H9 (cell line): ENCODE measurements at regions not wholly inside any gene's neighbourhood (a gene's known extent, or its start where the extent isn't known, plus 50 kb on each side); places are given as distances from the start of the nearest gene placed in this dataset.

Source experiments
- DNase-seq: peaks from one replicate; pipeline ENCODE4 v3.0.0-alpha.2; 2017
- H2AFZ ChIP-seq: one replicate; pipeline ENCODE4 v1.6.1; 2013; ENCODE audit warnings: mild to moderate bottlenecking, low read length, control low read depth, moderate library complexity
- H2AK5ac ChIP-seq: 2 replicates; pipeline ENCODE4 v1.6.1; 2013; ENCODE audit warnings: low read length, control low read depth, mixed read lengths; ENCODE audit not compliant: insufficient read length
- H2BK120ac ChIP-seq: one replicate; pipeline ENCODE4 v1.6.1; 2013; ENCODE audit warnings: low read depth, mild to moderate bottlenecking, low read length, control low read depth, inconsistent platforms; ENCODE audit not compliant: poor library complexity, severe bottlenecking
- H2BK12ac ChIP-seq: 2 replicates; pipeline ENCODE4 v1.6.1; 2013; ENCODE audit warnings: low read length, control low read depth, mixed read lengths, low read depth; ENCODE audit not compliant: insufficient read length
- H2BK15ac ChIP-seq: 2 replicates; pipeline ENCODE4 v1.6.1; 2013; ENCODE audit warnings: low read depth, low read length, control low read depth
- H2BK20ac ChIP-seq: one replicate; pipeline ENCODE4 v1.6.1; 2013; ENCODE audit warnings: low read depth, mild to moderate bottlenecking, low read length, control low read depth, inconsistent platforms; ENCODE audit not compliant: poor library complexity, severe bottlenecking
- H2BK5ac ChIP-seq: 2 replicates; pipeline ENCODE4 v1.6.1; 2013; ENCODE audit warnings: low read length, control low read depth, mixed read lengths; ENCODE audit not compliant: insufficient read length
- H3K14ac ChIP-seq: 2 replicates; pipeline ENCODE4 v1.6.1; 2013; ENCODE audit warnings: low read length, control low read depth; ENCODE audit not compliant: insufficient read depth
- H3K18ac ChIP-seq: 2 replicates; pipeline ENCODE4 v1.6.1; 2013; ENCODE audit warnings: low read depth, mild to moderate bottlenecking, mixed read lengths, low read length, control low read depth; ENCODE audit not compliant: insufficient read length
- H3K23ac ChIP-seq: 2 replicates; pipeline ENCODE4 v1.6.1; 2013; ENCODE audit warnings: low read length, control low read depth, mixed read lengths, low read depth; ENCODE audit not compliant: insufficient read length
- H3K23me2 ChIP-seq: 2 replicates; pipeline ENCODE4 v1.6.1; 2013; ENCODE audit warnings: low read depth, mild to moderate bottlenecking, mixed read lengths, low read length, control low read depth; ENCODE audit not compliant: insufficient read length, poor library complexity, severe bottlenecking
- H3K27ac ChIP-seq: 2 replicates; pipeline ENCODE4 v1.5.1; 2013; ENCODE audit warnings: low read length, control low read depth, mixed read lengths, low read depth; ENCODE audit not compliant: insufficient read length
- H3K27me3 ChIP-seq: 2 replicates; pipeline ENCODE4 v1.6.1; 2013; ENCODE audit warnings: low read length, control low read depth, inconsistent platforms; ENCODE audit not compliant: insufficient read depth
- H3K4ac ChIP-seq: 2 replicates; pipeline ENCODE4 v1.6.1; 2013; ENCODE audit warnings: low read depth, mild to moderate bottlenecking, control low read depth, inconsistent platforms, low read length, moderate library complexity
- H3K4me1 ChIP-seq: 2 replicates; pipeline ENCODE4 v1.6.1; 2013; ENCODE audit warnings: low read length, control low read depth, inconsistent platforms; ENCODE audit not compliant: insufficient read depth
- H3K4me2 ChIP-seq: 2 replicates; pipeline ENCODE4 v1.6.1; 2013; ENCODE audit warnings: low read length, control low read depth, mixed read lengths; ENCODE audit not compliant: insufficient read length, insufficient read depth
- H3K56ac ChIP-seq: 2 replicates; pipeline ENCODE4 v1.6.1; 2013; ENCODE audit warnings: low read depth, mild to moderate bottlenecking, mixed read lengths, low read length, control low read depth; ENCODE audit not compliant: insufficient read length
- H3K79me1 ChIP-seq: 2 replicates; pipeline ENCODE4 v1.6.1; 2013; ENCODE audit warnings: low read depth, mild to moderate bottlenecking, moderate library complexity, low read length, control low read depth, inconsistent platforms; ENCODE audit not compliant: insufficient read depth, poor library complexity, severe bottlenecking
- H3K79me2 ChIP-seq: 2 replicates; pipeline ENCODE4 v1.6.1; 2013; ENCODE audit warnings: low read length, control low read depth, inconsistent platforms; ENCODE audit not compliant: insufficient read depth
- H3K9ac ChIP-seq: 2 replicates; pipeline ENCODE4 v1.6.1; 2013; ENCODE audit warnings: low read length, control low read depth, mixed read lengths; ENCODE audit not compliant: insufficient read length; ENCODE audit errors: extremely low read depth
- H3K9me3 ChIP-seq: one replicate; pipeline ENCODE4 v1.6.1; 2013; ENCODE audit warnings: low read depth, low read length, inconsistent platforms; ENCODE audit not compliant: control insufficient read depth
- H3T11ph ChIP-seq: one replicate; pipeline ENCODE4 v1.6.1; 2013; ENCODE audit warnings: mild to moderate bottlenecking, low read length, control low read depth, inconsistent platforms
- H4K20me1 ChIP-seq: one replicate; pipeline ENCODE4 v1.6.1; 2013; ENCODE audit not compliant: control insufficient read depth, insufficient read length, insufficient read depth
- H4K5ac ChIP-seq: 2 replicates; pipeline ENCODE4 v1.6.1; 2013; ENCODE audit warnings: low read depth, mild to moderate bottlenecking, mixed read lengths, low read length, control low read depth; ENCODE audit not compliant: insufficient read length
- H4K8ac ChIP-seq: replicated peaks from 2 replicates; pipeline ENCODE4 v1.6.1; 2013; ENCODE audit warnings: low read length, control low read depth, mixed read lengths, low read depth; ENCODE audit not compliant: insufficient read length
- H4K91ac ChIP-seq: 2 replicates; pipeline ENCODE4 v1.6.1; 2013; ENCODE audit warnings: low read depth, mild to moderate bottlenecking, moderate library complexity, mixed read lengths, low read length, control low read depth; ENCODE audit not compliant: insufficient read length
- H3K27ac Mint-ChIP-seq, 3 experiments: 2 replicates in 2 of 3; 3 replicates in 1 of 3; pipeline ENCODE4 v1.8.0; 2020 to 2021; ENCODE audit warnings: mixed read lengths in 3 of 3, mild to moderate bottlenecking in 1 of 3, moderate library complexity in 1 of 3
- H3K27me3 Mint-ChIP-seq: 2 replicates; pipeline ENCODE4 v1.8.0; 2021; ENCODE audit warnings: low read depth, mild to moderate bottlenecking, moderate library complexity, mixed read lengths
- H3K36me3 Mint-ChIP-seq, 3 experiments: 2 replicates in 2 of 3; 3 replicates in 1 of 3; pipeline ENCODE4 v1.8.0; 2020 to 2021; ENCODE audit warnings: low read depth in 3 of 3, mixed read lengths in 3 of 3; ENCODE audit not compliant: insufficient read depth in 1 of 3
- H3K4me1 Mint-ChIP-seq, 2 experiments: 2 replicates each; pipeline ENCODE4 v1.8.0; 2020; ENCODE audit warnings: mixed read lengths in 2 of 2
- H3K4me3 Mint-ChIP-seq, 2 experiments: 2 replicates in 1 of 2; 3 replicates in 1 of 2; pipeline ENCODE4 v1.8.0; 2020 to 2021; ENCODE audit warnings: mild to moderate bottlenecking in 2 of 2, mixed read lengths in 2 of 2, moderate library complexity in 1 of 2
- H3K9me3 Mint-ChIP-seq, 2 experiments: 2 replicates in 1 of 2; 3 replicates in 1 of 2; pipeline ENCODE4 v1.8.0; 2020; ENCODE audit warnings: mild to moderate bottlenecking in 2 of 2, mixed read lengths in 2 of 2, moderate library complexity in 1 of 2
- WGBS: extraction: QIAGEN DNeasy Blood & Tissue Kit; methylation state at CpG from one replicate; pipeline ENCODE4 v1.1.7; 2013; ENCODE audit warnings: missing lambda C conversion rate, low lambda C conversion rate, mixed read lengths; ENCODE audit not compliant: insufficient read length; ENCODE audit errors: extremely low coverage; 5-methylcytosine and 5-hydroxymethylcytosine counted together
- TF ChIP-seq, protein P1 (sequence below): fragments of 200-600 bp; sonication (generic); conservative IDR thresholded peaks from 3 replicates; pipeline ENCODE4 v1.8.0; 2021; ENCODE audit warnings: antibody characterized with exemption, mild to moderate bottlenecking

DNA sequence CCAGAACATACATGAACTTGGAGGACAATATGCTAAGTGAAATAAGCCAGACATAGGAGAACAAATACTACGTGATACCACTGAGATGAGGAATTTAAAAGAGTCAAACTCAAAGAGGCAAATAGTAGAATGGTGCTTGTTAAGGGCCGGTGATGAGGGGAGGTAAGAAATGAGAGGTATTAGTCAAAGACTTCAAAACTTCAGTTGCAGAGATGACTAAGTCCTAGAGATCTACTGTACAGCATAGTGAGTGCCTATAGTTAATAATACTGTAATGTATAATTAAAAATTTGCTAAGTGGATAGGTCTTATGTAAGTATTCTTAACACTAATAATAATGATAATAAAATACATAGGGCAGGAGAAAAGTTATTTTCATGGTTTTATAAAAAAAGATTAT, 126.9 kb upstream of the VEGFC start:
- H3K36me3 Mint-ChIP-seq, result no peaks in the 10 kb centered on the region; a peak in 1 of 7 replicates

More for the DNA sequence above, 126.9 kb upstream of the VEGFC start:
- Histone ChIP-seq H3K27me3 (no peaks in the 10 kb centered on the region), H3K23me2 (no peaks in the 10 kb centered on the region), H2AK5ac (no peak overlapping the region), H2BK12ac (no peak overlapping the region), H3K4ac (no peak overlapping the region), H2BK15ac (no peak overlapping the region), H4K20me1 (no peaks in the 10 kb centered on the region), H2BK5ac (no peak overlapping the region), H4K5ac (no peak overlapping the region), H3K27ac (no peak overlapping the region), H2BK20ac (no peak overlapping the region), H4K91ac (no peak overlapping the region), H2AFZ (no peak overlapping the region), H3K9me3 (no peaks in the 10 kb centered on the region), H3K56ac (no peak overlapping the region), H3K4me1 (no peaks in the 10 kb centered on the region), H4K8ac (no peak overlapping the region), H3K14ac (no peak overlapping the region), H3K79me1 (no peaks in the 10 kb centered on the region), H3K9ac (no peak overlapping the region), H2BK120ac (no peak overlapping the region), H3T11ph (no peak overlapping the region), H3K23ac (no peak overlapping the region), H3K4me2 (no peak overlapping the region), H3K79me2 (no peaks in the 10 kb centered on the region), H3K18ac (no peak overlapping the region)
- H3K27ac Mint-ChIP-seq, result no peak overlapping the region
- H3K27me3 Mint-ChIP-seq, result peaks cover 2% of the 10 kb centered on the region; the same call in 1 of the 2 replicates
- H3K4me3 Mint-ChIP-seq, result no peak overlapping the region
- TF ChIP-seq, protein P1, sequence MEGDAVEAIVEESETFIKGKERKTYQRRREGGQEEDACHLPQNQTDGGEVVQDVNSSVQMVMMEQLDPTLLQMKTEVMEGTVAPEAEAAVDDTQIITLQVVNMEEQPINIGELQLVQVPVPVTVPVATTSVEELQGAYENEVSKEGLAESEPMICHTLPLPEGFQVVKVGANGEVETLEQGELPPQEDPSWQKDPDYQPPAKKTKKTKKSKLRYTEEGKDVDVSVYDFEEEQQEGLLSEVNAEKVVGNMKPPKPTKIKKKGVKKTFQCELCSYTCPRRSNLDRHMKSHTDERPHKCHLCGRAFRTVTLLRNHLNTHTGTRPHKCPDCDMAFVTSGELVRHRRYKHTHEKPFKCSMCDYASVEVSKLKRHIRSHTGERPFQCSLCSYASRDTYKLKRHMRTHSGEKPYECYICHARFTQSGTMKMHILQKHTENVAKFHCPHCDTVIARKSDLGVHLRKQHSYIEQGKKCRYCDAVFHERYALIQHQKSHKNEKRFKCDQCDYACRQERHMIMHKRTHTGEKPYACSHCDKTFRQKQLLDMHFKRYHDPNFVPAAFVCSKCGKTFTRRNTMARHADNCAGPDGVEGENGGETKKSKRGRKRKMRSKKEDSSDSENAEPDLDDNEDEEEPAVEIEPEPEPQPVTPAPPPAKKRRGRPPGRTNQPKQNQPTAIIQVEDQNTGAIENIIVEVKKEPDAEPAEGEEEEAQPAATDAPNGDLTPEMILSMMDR, result no peak
- WGBS, result no CpG with 5 or more reads among the region's 2 CpGs
- no peak for DNase-seq
- H3K4me1 Mint-ChIP-seq, result no peaks in the 10 kb centered on the region
- peaks cover 11 to 16% of the 10 kb centered on the region in 2 experiments; a peak in 4 of 5 replicates for H3K9me3 Mint-ChIP-seq
